Keratinocyte (primary cell): ENCODE measurements at regions not wholly inside any gene's neighbourhood (a gene's known extent, or its start where the extent isn't known, plus 50 kb on each side); places are given as distances from the start of the nearest gene placed in this dataset.

ENCODE experiments used
- DNase-seq: peaks from one replicate; pipeline ENCODE4 v3.0.0-alpha.2; 2011; ENCODE audit warnings: low read depth, missing footprints, low spot score
- FAIRE-seq: peaks from 2 replicates; lab custom pipeline; 2011; peaks lifted over from hg19 to GRCh38; lab: Jason Lieb, UNC
- H2AFZ ChIP-seq: 2 replicates; pipeline ENCODE4 v1.6.0; 2012; ENCODE audit warnings: low read length, control low read depth, inconsistent platforms; ENCODE audit not compliant: control insufficient read depth
- H3K27ac ChIP-seq: 2 replicates; pipeline ENCODE4 v1.5.1; 2011; ENCODE audit warnings: low read length; ENCODE audit not compliant: control insufficient read depth, insufficient read depth
- H3K27me3 ChIP-seq: 3 replicates; pipeline ENCODE4 v1.6.0; 2011; ENCODE audit warnings: low read length; ENCODE audit not compliant: control insufficient read depth, insufficient read depth; ENCODE audit errors: extremely low read depth
- H3K36me3 ChIP-seq, 2 experiments: 2 replicates in 1 of 2; 3 replicates in 1 of 2; pipeline ENCODE4 v1.5.1; 2011; ENCODE audit warnings: low read length in 2 of 2, mild to moderate bottlenecking in 1 of 2; ENCODE audit not compliant: control insufficient read depth in 2 of 2, insufficient read depth in 2 of 2; ENCODE audit errors: extremely low read depth in 1 of 2
- H3K4me1 ChIP-seq: 3 replicates; pipeline ENCODE4 v1.5.1; 2011; ENCODE audit warnings: low read length; ENCODE audit not compliant: control insufficient read depth, insufficient read depth; ENCODE audit errors: extremely low read depth
- H3K4me2 ChIP-seq: 3 replicates; pipeline ENCODE4 v1.6.0; 2011; ENCODE audit warnings: low read depth, low read length; ENCODE audit not compliant: control insufficient read depth, insufficient read depth; ENCODE audit errors: extremely low read depth
- H3K4me3 ChIP-seq, 3 experiments: fragments of 200-600 bp in 1 of 3; sonication (generic) in 1 of 3; 2 replicates in 2 of 3; 3 replicates in 1 of 3; pipeline ENCODE4 v1.5.1; 2011 to 2016; ENCODE audit warnings: low read length in 3 of 3, mild to moderate bottlenecking in 3 of 3, control low read depth in 2 of 3, inconsistent platforms in 1 of 3, low read depth in 1 of 3, mixed read lengths in 1 of 3, mixed run types in 1 of 3, moderate library complexity in 1 of 3; ENCODE audit not compliant: control insufficient read depth in 2 of 3, insufficient read depth in 2 of 3; ENCODE audit errors: extremely low read depth in 1 of 3
- H3K79me2 ChIP-seq: 2 replicates; pipeline ENCODE4 v1.6.0; 2012; ENCODE audit warnings: low read length; ENCODE audit not compliant: control insufficient read depth, insufficient read depth
- H3K9ac ChIP-seq: 3 replicates; pipeline ENCODE4 v1.6.0; 2011; ENCODE audit warnings: low read length; ENCODE audit not compliant: control insufficient read depth, insufficient read depth; ENCODE audit errors: extremely low read depth
- H3K9me1 ChIP-seq: 3 replicates; pipeline ENCODE4 v1.6.0; 2011; ENCODE audit warnings: low read length; ENCODE audit not compliant: control insufficient read depth, insufficient read depth; ENCODE audit errors: extremely low read depth
- H3K9me3 ChIP-seq: 2 replicates; pipeline ENCODE4 v1.5.1; 2012; ENCODE audit warnings: low read depth, low read length; ENCODE audit not compliant: control insufficient read depth
- H4K20me1 ChIP-seq: 3 replicates; pipeline ENCODE4 v1.6.0; 2011; ENCODE audit warnings: low read length; ENCODE audit not compliant: control insufficient read depth, insufficient read depth; ENCODE audit errors: extremely low read depth
- EZH2 ChIP-seq: IDR thresholded peaks from one replicate; pipeline ENCODE4 v1.6.1; 2012; ENCODE audit warnings: inconsistent platforms, mild to moderate bottlenecking, low read length, moderate library complexity
- dilution Hi-C: fragments of 300-500 bp; cut with MboI; formaldehyde crosslinking; loops from one replicate; pipeline ENCODE4 v1.7.0; 2020; ENCODE audit warnings: low sequenced_read_pairs; ENCODE audit not compliant: extremely low pct_ligation_motif_present
- small RNA-seq, 3 experiments: library from RNA; depleted of rRNA; stranded (forward); fragments of <200 nt; gene quantifications; one replicate each; pipeline ENCODE3, GENCODE V24; 2012; ENCODE audit warnings: low read depth in 3 of 3, low replicate concordance in 1 of 3; ENCODE audit not compliant: insufficient read length in 3 of 3
- TF ChIP-seq, protein P1 (sequence below), 3 experiments: IDR thresholded peaks in 1 of 3; conservative IDR thresholded peaks in 1 of 3; optimal IDR thresholded peaks in 1 of 3; 2 replicates in 2 of 3; 3 replicates in 1 of 3; pipeline versions ENCODE3 to v1.5.1; 2011; ENCODE audit warnings: low read length in 3 of 3, mild to moderate bottlenecking in 3 of 3, moderate library complexity in 2 of 3, control low read depth in 1 of 3, inconsistent platforms in 1 of 3; ENCODE audit not compliant: insufficient read depth in 2 of 3; ENCODE audit errors: extremely low read depth in 1 of 3

- Histone ChIP-seq H3K79me2 (no peaks in the 10 kb centered on the region), H3K36me3 (no peaks in the 10 kb centered on the region), H3K9ac (no peak overlapping the region), H2AFZ (peak overlapping the region; percentile 13), H3K9me3 (no peaks in the 10 kb centered on the region), H3K27me3 (no peaks in the 10 kb centered on the region), H3K27ac (no peak overlapping the region), H3K4me3 (no peak overlapping the region), H3K4me1 (peaks cover 17% of the 10 kb centered on the region), H3K4me2 (no peak overlapping the region), H3K9me1 (no peaks in the 10 kb centered on the region), H4K20me1 (no peaks in the 10 kb centered on the region)
- TF ChIP-seq, protein P1, sequence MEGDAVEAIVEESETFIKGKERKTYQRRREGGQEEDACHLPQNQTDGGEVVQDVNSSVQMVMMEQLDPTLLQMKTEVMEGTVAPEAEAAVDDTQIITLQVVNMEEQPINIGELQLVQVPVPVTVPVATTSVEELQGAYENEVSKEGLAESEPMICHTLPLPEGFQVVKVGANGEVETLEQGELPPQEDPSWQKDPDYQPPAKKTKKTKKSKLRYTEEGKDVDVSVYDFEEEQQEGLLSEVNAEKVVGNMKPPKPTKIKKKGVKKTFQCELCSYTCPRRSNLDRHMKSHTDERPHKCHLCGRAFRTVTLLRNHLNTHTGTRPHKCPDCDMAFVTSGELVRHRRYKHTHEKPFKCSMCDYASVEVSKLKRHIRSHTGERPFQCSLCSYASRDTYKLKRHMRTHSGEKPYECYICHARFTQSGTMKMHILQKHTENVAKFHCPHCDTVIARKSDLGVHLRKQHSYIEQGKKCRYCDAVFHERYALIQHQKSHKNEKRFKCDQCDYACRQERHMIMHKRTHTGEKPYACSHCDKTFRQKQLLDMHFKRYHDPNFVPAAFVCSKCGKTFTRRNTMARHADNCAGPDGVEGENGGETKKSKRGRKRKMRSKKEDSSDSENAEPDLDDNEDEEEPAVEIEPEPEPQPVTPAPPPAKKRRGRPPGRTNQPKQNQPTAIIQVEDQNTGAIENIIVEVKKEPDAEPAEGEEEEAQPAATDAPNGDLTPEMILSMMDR (optimal IDR thresholded peaks at IDR 0.05 in 1 of 3, IDR thresholded peaks at IDR 0.05 in 1 of 3, conservative IDR thresholded peaks at IDR 0.05 in 1 of 3; ENCODE audit: extremely low read depth in 1 of 3, insufficient read depth in 2 of 3, low read length in 3 of 3), result no peak
- TF ChIP-seq EZH2, result no peak
- dilution Hi-C loops, result no loop called here
- FAIRE-seq (peak; percentile 29), DNase-seq (no peak)
Measured at GRCh38 chr15:47663101-47663500, 54.2 kb upstream of the SEMA6D start.

Small RNAs in the stretch of these regions (small RNA-seq; reads per million reads assigned to genes)
- gene MTND5P40 (0 reads per million in 3 experiments), gene RF01182 (0 reads per million in 3 experiments), gene RN7SKP139 (0 reads per million in 3 experiments), gene RNU6-1014P (0 reads per million in 3 experiments)
